ENCODE measurements at regions not wholly inside any gene's neighbourhood (a gene's known extent, or its start where the extent isn't known, plus 50 kb on each side); places are given as distances from the start of the nearest gene placed in this dataset.
"Not testable (repeated sequence)": the region's sequence is repeated elsewhere in the genome, so short reads cannot be mapped to it uniquely, and the experiment has no call there.

GRCh38 chr2:65615602-65616001, 183.2 kb upstream of the SPRED2 start:
- DNase-seq: no peak

- no peak for DNase-seq
Observed at GRCh38 chr2:65613968-65614555, 181.7 kb upstream of the SPRED2 start.

GRCh38 chr2:65611488-65611887, 179.1 kb upstream of the SPRED2 start:
- no peak for DNase-seq

GRCh38 chr2:65608916-65609315, 176.5 kb upstream of the SPRED2 start:
- no peak for DNase-seq

- no peak for DNase-seq
Observed at GRCh38 chr2:65608466-65608865, 176.1 kb upstream of the SPRED2 start.

GRCh38 chr2:65607662-65608305, 175.4 kb upstream of the SPRED2 start:
- no peak for DNase-seq

GRCh38 chr2:65605743-65606058, 173.3 kb upstream of the SPRED2 start:
- no peak for DNase-seq

- no peak for DNase-seq
Observed at GRCh38 chr2:65605058-65605742, 172.8 kb upstream of the SPRED2 start.

- no peak for DNase-seq
Observed at GRCh38 chr2:65604246-65604645, 171.8 kb upstream of the SPRED2 start.

GRCh38 chr2:65602603-65603235, 170.3 kb upstream of the SPRED2 start:
- peak in 1 of 56 donors; percentile 4 for DNase-seq

- not testable (repeated sequence) for DNase-seq
Observed at GRCh38 chr2:65600871-65601270, 168.5 kb upstream of the SPRED2 start.

- DNase-seq: not testable (repeated sequence)
Observed at GRCh38 chr2:65600351-65600750, 168.0 kb upstream of the SPRED2 start.

- no peak for DNase-seq
Observed at GRCh38 chr2:65599693-65600092, 167.3 kb upstream of the SPRED2 start.

GRCh38 chr2:65598996-65599395, 166.6 kb upstream of the SPRED2 start:
- no peak for DNase-seq

- DNase-seq: no peak
Observed at GRCh38 chr2:65598264-65598663, 165.9 kb upstream of the SPRED2 start.

- DNase-seq: no peak
Observed at GRCh38 chr2:65595630-65596029, 163.2 kb upstream of the SPRED2 start.

- DNase-seq: no peak
Observed at GRCh38 chr2:65594150-65594549, 161.8 kb upstream of the SPRED2 start.

- no peak for DNase-seq
Observed at GRCh38 chr2:65589667-65590066, 157.3 kb upstream of the SPRED2 start.

GRCh38 chr2:65587779-65588178, 155.4 kb upstream of the SPRED2 start:
- DNase-seq: no peak

- DNase-seq: no peak
Observed at GRCh38 chr2:65586516-65586915, 154.1 kb upstream of the SPRED2 start.

- no peak for DNase-seq
Observed at GRCh38 chr2:65583061-65583460, 150.7 kb upstream of the SPRED2 start.

- no peak for DNase-seq
Observed at GRCh38 chr2:65582364-65582763, 150.0 kb upstream of the SPRED2 start.

GRCh38 chr2:65580824-65581223, 148.4 kb upstream of the SPRED2 start:
- no peak for DNase-seq
